GM12864 (cell line): ENCODE measurements at regions not wholly inside any gene's neighbourhood (a gene's known extent, or its start where the extent isn't known, plus 50 kb on each side); places are given as distances from the start of the nearest gene placed in this dataset.
"Not testable (repeated sequence)": the region's sequence is repeated elsewhere in the genome, so short reads cannot be mapped to it uniquely, and the experiment has no call there.

Experiments
- DNase-seq: peaks from one replicate; pipeline ENCODE4 v3.0.0-alpha.2; 2011; ENCODE audit warnings: low read depth
- H3K4me3 ChIP-seq: 2 replicates; pipeline ENCODE4 v1.5.1; 2011; ENCODE audit warnings: mild to moderate bottlenecking, low read depth, low read length, control low read depth
- CTCF ChIP-seq: IDR thresholded peaks from 2 replicates; pipeline ENCODE4 v1.5.1; 2011; ENCODE audit warnings: low read depth, mild to moderate bottlenecking, moderate library complexity, low read length, control low read depth, inconsistent platforms; ENCODE audit errors: missing control alignments

GRCh38 chr3:87121856-87122255 is 105.3 kb upstream of the CHMP2B start:
- no peak for TF ChIP-seq CTCF
- no peak for DNase-seq
- H3K4me3 ChIP-seq = no peak overlapping the region

- H3K4me3 ChIP-seq = no peak overlapping the region
- TF ChIP-seq CTCF = no peak
- no peak for DNase-seq
Measured at GRCh38 chr3:87120881-87121280, 106.2 kb upstream of the CHMP2B start.

- H3K4me3 ChIP-seq = no peak overlapping the region
- DNase-seq = no peak
- no peak for TF ChIP-seq CTCF
Measured at GRCh38 chr3:87120236-87120635, 106.9 kb upstream of the CHMP2B start.

GRCh38 chr3:87109465-87109864 is 117.6 kb upstream of the CHMP2B start:
- no peak for TF ChIP-seq CTCF
- H3K4me3 ChIP-seq = no peak overlapping the region
- DNase-seq = no peak

- DNase-seq = no peak
- TF ChIP-seq CTCF = no peak
- no peak overlapping the region for H3K4me3 ChIP-seq
Measured at GRCh38 chr3:87101861-87102625, 111.1 kb upstream of the VGLL3 start.

GRCh38 chr3:87097733-87098132 is 106.8 kb upstream of the VGLL3 start:
- not testable (repeated sequence) for H3K4me3 ChIP-seq, DNase-seq

- no peak for TF ChIP-seq CTCF
- no peak overlapping the region for H3K4me3 ChIP-seq
- no peak for DNase-seq
Measured at GRCh38 chr3:87090631-87091030, 99.7 kb upstream of the VGLL3 start.
